NT2/D1 (cell line): ENCODE measurements at regions not wholly inside any gene's neighbourhood (a gene's known extent, or its start where the extent isn't known, plus 50 kb on each side); places are given as distances from the start of the nearest gene placed in this dataset.

Source experiments
- YY1 ChIP-seq: IDR thresholded peaks from 2 replicates; pipeline ENCODE4 v1.6.1; 2011; ENCODE audit not compliant: insufficient read length, insufficient read depth
- ZNF274 ChIP-seq: IDR thresholded peaks from 2 replicates; pipeline ENCODE4 v1.6.1; 2011; ENCODE audit warnings: mild to moderate bottlenecking, low read depth, low read length

- TF ChIP-seq YY1 (no peak), ZNF274 (no peak)
These were observed 510.1 kb downstream of the IRS2 start for GRCh38 chr13:109276261-109276660.
